ENCODE measurements at regions not wholly inside any gene's neighbourhood (a gene's known extent, or its start where the extent isn't known, plus 50 kb on each side); places are given as distances from the start of the nearest gene placed in this dataset.

DNA sequence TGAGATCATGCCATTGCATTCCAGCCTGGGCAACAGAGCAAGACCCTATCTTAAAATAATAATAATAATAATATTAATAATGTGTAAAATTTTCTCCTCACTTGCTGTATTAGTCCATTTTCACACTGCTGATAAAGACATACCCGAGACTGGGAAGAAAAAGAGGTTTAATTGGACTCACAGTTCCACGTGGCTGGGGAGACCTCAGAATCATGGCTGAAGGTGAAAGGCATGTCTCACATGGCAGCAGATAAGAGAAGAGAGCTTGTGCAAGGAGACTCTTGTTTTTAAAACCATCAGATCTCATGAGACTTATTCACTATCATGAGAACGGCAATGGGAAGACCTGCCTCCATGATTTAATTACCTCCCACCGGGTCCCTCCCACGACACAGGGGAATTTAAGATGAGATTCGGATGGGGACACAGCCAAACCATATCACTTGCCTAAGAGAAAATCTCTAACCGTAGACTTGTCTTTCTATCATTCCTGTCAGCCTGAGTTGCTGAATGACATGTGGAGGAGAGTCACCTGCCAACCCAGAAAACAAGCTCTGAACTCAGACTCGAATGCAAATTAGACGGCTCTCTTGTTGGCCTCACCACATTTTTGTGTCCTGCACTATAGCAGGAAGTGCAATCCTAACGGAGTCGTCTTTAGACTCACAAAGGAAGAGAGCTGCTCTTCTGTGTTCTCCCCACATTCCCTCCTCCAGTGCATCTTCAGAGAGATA, 51.9 kb upstream of the DCTD start:
- Histone ChIP-seq H3K79me2 (ENCODE audit: insufficient read depth, low read depth) (no peaks in the 10 kb centered on the region), H4K20me1 (ENCODE audit: insufficient read depth) (no peaks in the 10 kb centered on the region), H3K27me3 (ENCODE audit: insufficient read depth, low read depth) (no peaks in the 10 kb centered on the region), H3K4me3 (IDR thresholded peaks at IDR 0.05; ENCODE audit: insufficient read depth, low read depth, low read length) (no peak overlapping the region), H3K9ac (no peak overlapping the region), H3K27ac (no peak overlapping the region), H3K36me3 (ENCODE audit: insufficient read depth) (no peaks in the 10 kb centered on the region), H3K4me1 (ENCODE audit: low read depth, poor library complexity, severe bottlenecking) (no peaks in the 10 kb centered on the region), H2AFZ (ENCODE audit: low read depth) (no peak overlapping the region), H3K4me2 (no peak overlapping the region)
- TF ChIP-seq, protein P1, sequence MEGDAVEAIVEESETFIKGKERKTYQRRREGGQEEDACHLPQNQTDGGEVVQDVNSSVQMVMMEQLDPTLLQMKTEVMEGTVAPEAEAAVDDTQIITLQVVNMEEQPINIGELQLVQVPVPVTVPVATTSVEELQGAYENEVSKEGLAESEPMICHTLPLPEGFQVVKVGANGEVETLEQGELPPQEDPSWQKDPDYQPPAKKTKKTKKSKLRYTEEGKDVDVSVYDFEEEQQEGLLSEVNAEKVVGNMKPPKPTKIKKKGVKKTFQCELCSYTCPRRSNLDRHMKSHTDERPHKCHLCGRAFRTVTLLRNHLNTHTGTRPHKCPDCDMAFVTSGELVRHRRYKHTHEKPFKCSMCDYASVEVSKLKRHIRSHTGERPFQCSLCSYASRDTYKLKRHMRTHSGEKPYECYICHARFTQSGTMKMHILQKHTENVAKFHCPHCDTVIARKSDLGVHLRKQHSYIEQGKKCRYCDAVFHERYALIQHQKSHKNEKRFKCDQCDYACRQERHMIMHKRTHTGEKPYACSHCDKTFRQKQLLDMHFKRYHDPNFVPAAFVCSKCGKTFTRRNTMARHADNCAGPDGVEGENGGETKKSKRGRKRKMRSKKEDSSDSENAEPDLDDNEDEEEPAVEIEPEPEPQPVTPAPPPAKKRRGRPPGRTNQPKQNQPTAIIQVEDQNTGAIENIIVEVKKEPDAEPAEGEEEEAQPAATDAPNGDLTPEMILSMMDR (conservative IDR thresholded peaks at IDR 0.05; ENCODE audit: low read depth, low read length) = no peak

DNA sequence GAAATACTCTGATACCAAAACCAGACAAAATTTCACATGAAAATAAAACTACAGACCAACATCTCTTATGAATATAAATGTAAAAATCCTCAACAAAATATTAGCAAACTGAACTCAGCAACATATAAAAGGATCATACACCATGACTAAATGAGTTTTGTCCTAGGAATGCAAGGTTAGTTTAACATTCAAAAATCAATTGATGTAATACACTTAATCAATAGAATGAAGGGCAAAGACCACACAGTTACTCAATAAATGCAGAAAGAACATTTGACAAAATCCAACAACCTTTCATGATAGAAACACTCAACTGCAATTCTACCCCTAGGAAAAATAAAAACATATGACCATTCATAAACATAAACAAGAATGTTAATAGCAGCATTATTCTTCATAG, 50.2 kb upstream of the DCTD start:
- TF ChIP-seq, protein P1 (conservative IDR thresholded peaks at IDR 0.05; ENCODE audit: low read depth, low read length) = no peak
- Histone ChIP-seq H3K36me3 (ENCODE audit: insufficient read depth) (no peaks in the 10 kb centered on the region), H4K20me1 (ENCODE audit: insufficient read depth) (no peaks in the 10 kb centered on the region), H3K4me3 (IDR thresholded peaks at IDR 0.05; ENCODE audit: insufficient read depth, low read depth, low read length) (no peak overlapping the region), H3K4me2 (no peak overlapping the region), H3K27me3 (ENCODE audit: insufficient read depth, low read depth) (no peaks in the 10 kb centered on the region), H3K27ac (no peak overlapping the region), H3K9ac (no peak overlapping the region), H2AFZ (ENCODE audit: low read depth) (no peak overlapping the region), H3K79me2 (ENCODE audit: insufficient read depth, low read depth) (no peaks in the 10 kb centered on the region), H3K4me1 (ENCODE audit: low read depth, poor library complexity, severe bottlenecking) (no peaks in the 10 kb centered on the region)

Measured in KMS-11 (cell line).